WTC11 (cell line): ENCODE measurements at regions not wholly inside any gene's neighbourhood (a gene's known extent, or its start where the extent isn't known, plus 50 kb on each side); places are given as distances from the start of the nearest gene placed in this dataset.

Experiments used
- CREM ChIP-seq: sonication (generic); formaldehyde crosslinking; IDR thresholded peaks from 2 replicates; pipeline ENCODE4 v1.8.1; 2022; ENCODE audit warnings: mild to moderate bottlenecking, missing genetic modification reagents, moderate library complexity
- USF2 ChIP-seq: sonication (generic); formaldehyde crosslinking; IDR thresholded peaks from 2 replicates; pipeline ENCODE4 v1.8.1; 2023; ENCODE audit warnings: mild to moderate bottlenecking, missing genetic modification reagents, moderate library complexity
- TF ChIP-seq, protein P1 (sequence below): fragments of 200-600 bp; IDR thresholded peaks from 2 replicates; pipeline ENCODE4 v1.8.0; 2022; ENCODE audit warnings: antibody characterized with exemption
- TF ChIP-seq, protein P2 (sequence below): sonication (generic); formaldehyde crosslinking; conservative IDR thresholded peaks from 2 replicates; pipeline ENCODE4 v1.8.1; 2022; ENCODE audit warnings: mild to moderate bottlenecking, missing genetic modification reagents

GRCh38 chrX:15988661-15989603, 134.3 kb upstream of the AP1S2 start:
- TF ChIP-seq, protein P1, sequence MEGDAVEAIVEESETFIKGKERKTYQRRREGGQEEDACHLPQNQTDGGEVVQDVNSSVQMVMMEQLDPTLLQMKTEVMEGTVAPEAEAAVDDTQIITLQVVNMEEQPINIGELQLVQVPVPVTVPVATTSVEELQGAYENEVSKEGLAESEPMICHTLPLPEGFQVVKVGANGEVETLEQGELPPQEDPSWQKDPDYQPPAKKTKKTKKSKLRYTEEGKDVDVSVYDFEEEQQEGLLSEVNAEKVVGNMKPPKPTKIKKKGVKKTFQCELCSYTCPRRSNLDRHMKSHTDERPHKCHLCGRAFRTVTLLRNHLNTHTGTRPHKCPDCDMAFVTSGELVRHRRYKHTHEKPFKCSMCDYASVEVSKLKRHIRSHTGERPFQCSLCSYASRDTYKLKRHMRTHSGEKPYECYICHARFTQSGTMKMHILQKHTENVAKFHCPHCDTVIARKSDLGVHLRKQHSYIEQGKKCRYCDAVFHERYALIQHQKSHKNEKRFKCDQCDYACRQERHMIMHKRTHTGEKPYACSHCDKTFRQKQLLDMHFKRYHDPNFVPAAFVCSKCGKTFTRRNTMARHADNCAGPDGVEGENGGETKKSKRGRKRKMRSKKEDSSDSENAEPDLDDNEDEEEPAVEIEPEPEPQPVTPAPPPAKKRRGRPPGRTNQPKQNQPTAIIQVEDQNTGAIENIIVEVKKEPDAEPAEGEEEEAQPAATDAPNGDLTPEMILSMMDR = no peak
- TF ChIP-seq CREM = no peak
- TF ChIP-seq, protein P2, sequence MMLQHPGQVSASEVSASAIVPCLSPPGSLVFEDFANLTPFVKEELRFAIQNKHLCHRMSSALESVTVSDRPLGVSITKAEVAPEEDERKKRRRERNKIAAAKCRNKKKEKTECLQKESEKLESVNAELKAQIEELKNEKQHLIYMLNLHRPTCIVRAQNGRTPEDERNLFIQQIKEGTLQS (CRISPR knock-in tag) = no peak
- no peak for TF ChIP-seq USF2
